CD4-positive, alpha-beta T cell treated with Interleukin-4 for 1 hour (primary cell): ENCODE measurements at regions not wholly inside any gene's neighbourhood (a gene's known extent, or its start where the extent isn't known, plus 50 kb on each side); places are given as distances from the start of the nearest gene placed in this dataset.
A peak's percentile ranks its signal among the peaks of the same experiment; 100 is the strongest.

Source experiments
- DNase-seq, 2 donors: peaks; one replicate each; pipeline ENCODE4 v3.0.0-alpha.2; 2020 to 2022

DNA sequence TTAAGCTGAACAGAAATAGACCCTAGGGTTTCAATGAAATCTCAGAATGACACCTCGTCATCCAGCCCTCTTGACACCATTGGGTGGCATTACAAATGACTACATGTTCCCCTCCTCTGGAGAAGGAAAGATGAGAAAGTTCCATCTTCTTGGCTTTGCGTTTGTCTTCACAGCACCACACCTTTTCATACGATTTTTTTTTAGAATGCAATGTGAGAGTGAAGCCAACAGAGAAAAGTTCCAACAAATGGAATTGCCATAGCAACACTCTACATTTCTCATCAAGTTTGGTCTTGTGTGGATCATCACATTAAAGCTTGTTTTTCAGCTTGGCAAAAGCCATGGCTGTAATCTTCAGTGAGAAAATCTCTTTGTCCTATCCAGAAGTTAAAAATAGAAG is 183.4 kb upstream of the SNX7 start:
- DNase-seq = no peak

DNA sequence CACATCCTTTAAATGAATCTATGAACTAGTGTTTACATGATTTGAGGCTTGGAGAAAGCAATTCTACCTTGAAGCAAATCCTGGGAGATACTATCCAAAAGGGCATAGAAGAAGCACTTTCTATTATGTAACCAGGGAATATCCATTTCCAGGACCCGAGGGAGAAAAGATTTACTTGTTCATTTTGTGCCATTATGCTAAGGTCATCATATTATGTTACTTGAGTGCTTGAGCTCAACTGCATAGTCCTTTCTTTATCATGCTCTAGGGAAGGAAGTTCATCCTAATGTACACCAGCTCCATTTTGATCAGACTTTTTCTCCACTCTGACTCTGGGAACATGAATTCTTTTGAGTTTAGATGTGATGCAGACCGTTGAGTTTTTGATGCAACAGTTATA is 188.6 kb upstream of the SNX7 start:
- no peak for DNase-seq

DNA sequence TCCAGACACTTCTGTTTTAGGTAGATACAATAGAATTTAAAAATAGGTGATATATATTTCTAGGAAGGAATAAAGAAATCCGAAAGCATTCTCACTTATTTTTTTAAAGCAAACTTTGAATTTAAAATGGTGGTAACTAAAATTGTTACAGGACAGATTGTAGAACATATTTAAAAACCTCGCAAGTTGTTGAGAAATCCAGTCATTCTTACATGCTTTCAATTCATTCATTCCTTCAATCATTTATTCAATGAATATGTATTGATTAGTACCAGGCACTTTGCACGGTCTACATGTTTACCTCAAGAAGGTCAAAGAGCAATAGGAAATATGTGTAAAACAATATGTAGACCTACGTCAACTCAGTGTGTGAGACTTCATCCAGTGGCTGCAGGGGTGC is 189.9 kb upstream of the SNX7 start:
- DNase-seq = no peak

DNA sequence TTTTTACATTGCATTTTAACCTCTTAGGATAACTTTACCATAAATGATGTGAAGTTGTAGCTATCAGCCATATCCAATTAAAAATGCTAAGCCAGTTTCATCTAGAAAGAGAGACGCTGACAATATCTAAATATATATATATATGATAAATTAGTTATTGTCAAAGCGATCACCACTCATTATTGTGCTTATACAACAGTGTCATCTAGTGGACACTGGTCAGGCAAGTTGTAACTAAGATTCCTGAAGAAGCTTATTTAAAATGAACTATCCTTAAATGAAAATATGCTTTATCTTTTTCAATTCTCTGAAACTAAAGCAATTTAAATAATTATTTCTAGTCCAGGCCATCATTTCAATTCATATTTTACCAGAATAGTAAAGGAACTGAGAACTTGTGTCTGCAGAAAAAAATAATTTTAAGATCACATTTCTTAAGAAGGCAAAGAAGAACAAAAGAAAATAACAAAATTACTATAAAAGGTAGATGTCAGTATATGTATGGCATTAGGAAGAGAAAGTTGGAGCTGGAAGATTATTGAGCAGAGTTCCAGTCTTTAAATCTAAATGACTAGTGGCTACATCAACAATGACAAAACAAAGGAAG is 193.3 kb upstream of the SNX7 start:
- peak in 1 of 2 donors; percentile 49 for DNase-seq

DNA sequence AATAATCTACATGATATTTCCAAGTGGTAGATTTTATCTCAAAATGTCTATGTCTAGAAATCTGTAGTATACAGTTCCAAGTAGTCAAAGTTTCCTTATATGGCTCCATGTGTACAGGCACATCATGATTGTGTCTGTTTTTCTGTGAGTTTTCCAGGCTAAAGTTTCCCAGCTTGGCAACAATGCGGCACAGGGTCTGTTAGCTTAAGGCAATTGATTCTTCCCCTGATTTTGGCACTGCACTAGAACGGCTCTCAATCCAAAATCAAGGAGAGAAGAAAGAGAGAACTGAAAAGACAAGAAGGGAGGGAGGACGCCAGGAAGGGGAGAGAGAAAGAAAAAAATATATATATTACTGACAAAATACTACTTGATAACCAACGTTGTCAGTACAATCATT is 193.9 kb upstream of the SNX7 start:
- no peak for DNase-seq

DNA sequence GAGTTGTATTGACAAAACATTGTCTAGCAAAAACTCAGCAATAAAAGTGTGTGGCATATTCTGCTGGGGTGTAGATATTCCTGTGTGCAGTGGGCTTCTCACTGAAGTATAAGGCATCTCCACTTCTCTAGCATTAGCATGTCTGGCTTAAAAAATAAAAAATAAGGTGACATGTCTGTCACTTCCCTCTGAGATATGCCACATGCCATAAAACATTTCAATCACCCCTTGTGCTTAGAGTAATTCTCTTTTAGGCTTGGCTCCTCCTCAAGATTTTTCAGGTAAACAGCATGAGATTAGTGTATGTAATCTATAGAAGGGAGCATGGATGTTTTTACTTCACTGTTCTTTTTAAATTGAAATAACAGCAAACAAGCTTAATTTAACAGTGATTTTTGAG is 194.4 kb upstream of the SNX7 start:
- no peak for DNase-seq

DNA sequence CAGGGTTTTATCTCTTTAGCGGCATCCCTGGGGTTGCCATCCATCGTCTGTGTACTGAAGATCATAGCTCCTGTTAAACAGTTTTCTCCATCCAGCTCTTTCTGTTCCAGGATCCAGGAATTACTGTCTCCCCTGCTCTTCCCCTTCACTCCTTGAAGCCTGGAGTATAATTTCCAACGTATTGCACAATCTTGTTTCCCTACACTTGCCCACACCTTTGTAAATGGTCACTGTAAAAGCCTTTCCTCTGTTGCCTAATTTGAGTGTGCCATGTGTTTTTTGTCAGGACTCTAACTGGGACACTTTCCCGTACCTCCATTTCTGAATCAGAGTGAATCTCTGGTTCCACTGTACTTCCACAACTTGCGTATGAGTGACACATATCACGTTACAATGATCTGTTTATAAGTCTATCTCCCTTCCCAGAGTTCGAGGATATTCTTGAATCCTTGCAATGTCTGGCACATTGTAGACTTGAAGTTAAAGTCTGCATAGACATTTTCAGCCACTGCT is 199.6 kb upstream of the SNX7 start:
- DNase-seq = no peak

DNA sequence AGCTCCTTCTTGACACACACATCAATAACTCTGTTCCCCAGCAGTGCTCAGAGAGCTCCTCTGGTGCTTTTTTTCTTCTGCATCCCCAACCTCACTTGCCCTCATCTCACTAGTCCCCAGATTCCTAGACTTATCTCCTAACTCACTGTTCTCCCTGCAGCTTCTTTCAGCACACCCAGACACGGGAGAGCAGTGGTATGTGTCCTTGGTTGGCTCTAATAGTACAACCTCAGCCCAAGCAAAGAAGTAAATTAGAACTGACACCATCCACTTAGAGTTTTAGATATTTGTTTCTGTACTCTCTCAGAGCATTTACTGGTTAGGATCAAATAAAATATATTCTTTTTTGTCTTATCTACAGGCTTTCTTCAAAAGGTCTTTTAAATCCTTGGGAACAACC is 201.4 kb upstream of the SNX7 start:
- no peak for DNase-seq

DNA sequence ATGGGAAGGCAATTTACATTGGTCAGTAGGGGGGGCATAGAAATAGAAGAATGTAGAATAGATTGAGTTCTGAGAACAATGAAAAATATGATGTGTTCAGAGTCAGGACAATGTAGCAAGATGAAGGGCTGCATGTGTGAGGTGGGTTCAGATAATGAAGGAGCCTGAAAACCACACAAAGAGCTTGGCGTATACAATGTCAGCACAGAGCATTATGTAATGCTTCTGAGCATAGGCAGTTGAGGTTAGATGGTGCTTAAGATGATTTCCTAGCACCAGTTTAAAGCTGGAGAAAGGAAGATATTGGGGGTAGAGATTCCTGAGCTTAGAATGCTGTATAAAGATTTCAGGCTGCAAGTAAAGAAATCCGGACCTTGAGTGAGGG is 202.0 kb upstream of the SNX7 start:
- no peak for DNase-seq

DNA sequence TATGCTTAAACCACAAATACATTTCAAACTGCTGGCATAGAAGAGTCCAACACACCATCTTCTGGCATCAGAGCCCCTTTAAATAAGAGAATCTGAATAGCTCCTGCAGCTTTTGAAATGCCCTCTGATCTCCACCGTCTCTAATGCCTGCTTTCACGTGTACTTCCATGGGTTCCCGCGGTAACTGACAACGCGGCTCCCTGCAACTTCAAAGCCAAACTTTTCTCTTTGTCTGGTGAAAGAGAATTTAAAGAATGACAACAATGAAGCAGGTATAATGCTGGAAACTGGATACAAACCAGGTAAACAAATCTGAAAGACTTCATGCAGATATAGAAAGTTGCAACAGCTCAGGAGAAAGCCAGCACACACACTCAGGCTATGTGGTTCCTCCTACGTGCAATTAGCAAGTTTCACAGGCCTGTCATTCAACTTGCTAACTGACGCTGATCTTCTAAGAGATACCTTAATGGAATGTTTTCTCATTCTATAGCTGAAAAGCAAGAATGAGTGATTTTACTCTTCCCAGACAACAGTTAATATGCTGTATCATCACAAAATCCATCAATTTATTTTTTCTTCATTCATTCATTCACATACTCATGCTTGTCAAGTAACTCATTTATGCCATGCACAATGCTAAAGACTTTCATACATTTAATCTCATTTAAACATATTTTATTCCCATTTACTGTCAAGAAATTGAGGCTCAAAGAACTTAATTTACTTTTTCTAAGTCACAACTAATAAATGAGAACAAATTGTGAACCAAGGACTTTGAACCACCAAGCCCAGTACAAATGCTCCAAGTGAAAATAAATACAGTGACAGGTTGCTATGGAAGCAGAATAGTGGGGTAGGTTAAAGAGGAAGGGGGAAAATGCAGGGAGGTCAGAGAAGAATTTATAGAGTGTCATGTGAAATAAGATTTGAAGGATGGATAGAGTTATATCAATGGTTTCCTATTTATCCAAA is 202.7 kb upstream of the SNX7 start:
- no peak for DNase-seq

DNA sequence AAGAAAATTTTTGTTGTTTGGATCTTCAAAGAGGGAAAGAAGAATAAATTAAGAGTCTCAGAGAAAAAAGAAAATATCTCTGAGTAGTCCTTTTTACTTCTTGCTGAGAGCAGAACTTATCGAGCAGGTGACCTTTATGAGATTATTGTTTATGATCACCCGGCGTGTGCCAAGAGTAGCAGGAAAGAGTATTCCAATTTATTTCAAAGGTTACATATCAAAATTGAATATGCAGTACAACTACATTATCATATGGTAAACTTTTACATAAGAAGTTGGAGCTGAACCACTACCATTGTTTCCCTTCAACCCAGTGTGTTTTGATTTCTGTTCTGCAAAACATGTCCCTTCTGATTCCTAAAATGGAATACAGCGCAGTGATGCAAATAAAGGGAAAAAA is 204.3 kb upstream of the SNX7 start:
- no peak for DNase-seq

DNA sequence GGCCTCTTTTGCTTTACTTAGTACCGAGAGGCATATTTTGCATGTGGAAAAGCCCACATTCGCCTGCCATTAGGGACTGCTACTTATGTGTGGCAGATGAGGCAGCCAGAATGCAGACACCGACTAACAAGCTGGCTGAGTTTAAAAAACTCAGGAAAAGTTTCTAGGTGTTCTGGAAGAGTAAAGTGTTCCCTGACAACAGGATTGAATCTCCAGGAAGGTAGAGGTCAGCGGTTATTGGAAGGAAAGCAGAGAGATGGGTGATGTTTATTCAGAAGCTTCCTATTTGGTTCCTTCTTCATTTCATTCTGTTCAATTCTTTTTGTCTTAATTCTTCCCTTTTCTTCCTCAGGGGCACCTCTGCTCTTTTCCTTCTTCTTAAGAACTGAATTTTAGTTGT is 206.9 kb upstream of the SNX7 start:
- DNase-seq = no peak

DNA sequence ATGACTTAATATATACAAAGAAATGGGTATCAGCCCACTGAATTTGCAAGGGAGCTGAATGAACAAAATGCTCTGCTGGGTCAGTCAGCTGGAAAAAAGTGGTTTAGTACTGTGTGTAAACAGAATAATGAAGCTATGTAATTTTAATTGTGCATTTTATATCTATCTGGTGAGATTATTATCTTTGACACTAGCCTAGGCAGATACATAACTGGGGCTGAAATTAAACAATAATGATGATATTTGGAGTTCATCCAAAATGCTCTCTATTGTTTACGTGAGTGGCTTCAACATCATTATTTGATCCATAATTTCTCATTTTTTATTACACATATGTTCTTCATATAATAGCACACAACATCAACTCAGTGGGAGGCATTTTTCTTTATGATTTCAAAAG is 208.5 kb upstream of the SNX7 start:
- no peak for DNase-seq

DNA sequence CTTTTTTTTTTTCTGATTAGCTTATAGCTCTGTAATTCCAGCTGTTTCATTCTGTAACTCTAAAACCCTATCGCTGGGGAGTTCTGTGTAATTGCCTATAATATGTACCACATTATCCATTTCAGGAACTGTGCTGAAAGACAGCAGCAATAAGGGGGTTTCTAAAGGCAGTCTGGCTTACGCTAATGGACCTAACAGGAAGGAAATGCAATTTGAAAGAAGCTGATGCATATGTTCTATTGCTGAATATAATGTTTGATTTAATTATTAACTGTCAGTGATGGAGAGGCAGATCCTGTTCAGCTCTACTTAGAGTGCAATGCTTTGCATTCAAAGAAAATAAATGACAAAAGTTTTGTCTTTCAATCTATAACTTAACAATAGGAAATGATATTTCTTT is 209.4 kb upstream of the SNX7 start:
- no peak for DNase-seq

DNA sequence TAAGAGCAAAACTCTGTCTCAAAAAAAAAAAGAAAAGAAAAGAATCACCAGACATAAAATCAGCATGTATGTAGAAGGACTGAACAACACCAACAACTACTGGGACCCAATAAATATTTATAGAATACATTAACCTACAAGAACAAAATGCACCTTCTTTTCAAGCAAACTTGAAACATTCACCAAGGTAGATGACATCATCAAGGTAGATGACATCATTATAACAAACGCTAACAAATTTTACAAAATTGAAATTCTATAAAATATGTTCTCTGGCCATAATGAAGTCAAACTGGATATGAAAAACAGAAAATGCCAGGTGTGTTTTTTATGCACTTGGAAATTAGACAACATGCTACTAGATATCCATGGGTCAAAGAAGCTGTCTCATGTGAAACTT is 220.2 kb upstream of the SNX7 start:
- DNase-seq = no peak

DNA sequence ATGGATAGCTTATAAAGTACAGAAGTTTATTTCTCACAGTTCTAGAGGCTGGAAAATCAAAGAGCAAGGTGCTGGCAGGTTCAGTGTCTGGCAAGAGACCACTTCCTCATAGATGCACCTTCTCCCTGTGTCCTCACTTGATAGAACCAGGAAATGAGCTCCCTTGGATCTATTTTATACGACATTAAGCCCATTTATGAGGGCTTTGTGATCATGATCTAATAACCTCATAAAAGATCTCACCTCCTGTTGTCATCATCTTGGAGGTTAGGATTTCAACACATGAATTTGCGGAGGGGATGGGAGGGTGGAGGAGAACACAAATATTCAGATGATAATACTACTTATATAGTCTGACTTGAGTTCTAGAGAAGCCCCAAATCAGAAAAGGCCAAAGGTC is 222.1 kb upstream of the SNX7 start:
- no peak for DNase-seq

DNA sequence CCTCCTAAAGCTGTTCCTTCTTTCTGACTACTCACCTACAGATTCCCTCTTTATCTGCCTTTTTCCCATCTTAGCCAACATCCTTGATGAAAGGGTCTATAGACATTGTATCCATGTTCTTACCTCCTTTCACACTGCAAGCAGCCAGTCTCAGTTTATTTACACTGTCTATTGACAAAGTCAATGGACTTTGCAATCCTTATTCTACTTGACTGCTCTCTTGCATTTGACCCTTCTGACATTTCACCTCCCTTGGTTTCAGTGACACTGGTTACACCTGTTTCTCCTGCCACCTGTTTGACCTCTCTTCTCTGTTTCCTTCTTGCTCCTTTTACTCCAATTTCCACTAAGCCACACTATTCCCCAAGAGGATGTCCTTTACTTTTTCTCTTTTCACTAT is 224.0 kb upstream of the SNX7 start:
- no peak for DNase-seq

DNA sequence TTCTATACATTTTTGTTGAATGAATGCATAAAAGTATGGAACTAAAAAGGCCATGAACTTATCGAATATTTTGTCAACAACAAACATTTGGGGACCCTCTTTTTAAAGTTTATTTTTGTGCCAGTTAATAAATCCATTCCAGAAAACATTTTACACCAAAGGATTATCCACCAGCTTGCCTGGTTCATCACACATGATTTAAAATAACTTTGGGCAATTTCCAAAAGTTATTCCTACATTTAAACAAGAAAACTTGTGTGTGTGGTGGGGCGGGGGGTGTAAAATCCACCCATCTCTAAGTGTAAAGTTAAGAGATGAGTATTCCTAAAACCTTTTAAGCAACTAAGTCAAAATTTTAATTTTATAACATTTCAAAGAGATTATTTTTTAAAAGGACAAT is 224.5 kb upstream of the SNX7 start:
- DNase-seq = no peak

DNA sequence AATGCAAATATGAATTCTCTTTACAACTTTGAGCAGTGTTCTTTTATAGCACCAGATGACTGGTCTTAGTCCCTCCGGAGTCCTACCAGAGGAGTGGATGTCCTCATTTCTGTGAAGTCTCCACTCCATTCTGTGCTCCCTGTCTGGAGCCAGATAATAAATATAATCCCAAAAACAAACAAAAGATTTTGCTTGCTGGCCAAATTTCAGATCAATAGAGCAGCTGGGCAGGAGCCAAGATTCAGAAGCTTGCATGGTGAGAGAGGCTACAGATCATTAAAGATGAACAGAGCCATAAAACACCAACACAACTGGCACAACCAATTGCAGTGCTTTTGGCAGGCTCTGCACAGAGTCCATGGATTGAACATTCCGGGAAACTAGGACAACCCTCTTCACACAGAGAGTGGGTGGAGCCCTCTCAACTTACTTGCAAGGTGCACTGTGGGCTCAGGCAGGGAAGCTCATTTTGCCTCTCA is 231.5 kb upstream of the SNX7 start:
- no peak for DNase-seq

DNA sequence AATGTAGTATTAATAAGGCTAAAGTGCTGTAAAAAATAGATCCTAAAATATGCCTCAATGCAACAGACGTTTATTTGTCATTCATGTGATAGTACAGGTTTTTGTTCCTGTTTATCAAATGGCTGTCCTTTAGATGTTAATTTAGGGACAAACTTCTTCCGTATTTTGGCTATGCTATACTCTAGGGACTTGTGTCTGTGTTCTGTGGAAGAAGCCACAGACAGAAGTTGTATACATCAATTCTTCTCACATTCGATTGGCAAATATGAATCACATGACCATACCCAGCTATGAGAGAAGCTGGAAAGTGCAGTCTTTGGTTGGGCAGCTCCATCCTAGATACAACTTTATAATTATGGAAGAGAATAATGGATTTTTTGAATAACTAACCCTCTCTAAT is 232.7 kb upstream of the SNX7 start:
- no peak for DNase-seq

DNA sequence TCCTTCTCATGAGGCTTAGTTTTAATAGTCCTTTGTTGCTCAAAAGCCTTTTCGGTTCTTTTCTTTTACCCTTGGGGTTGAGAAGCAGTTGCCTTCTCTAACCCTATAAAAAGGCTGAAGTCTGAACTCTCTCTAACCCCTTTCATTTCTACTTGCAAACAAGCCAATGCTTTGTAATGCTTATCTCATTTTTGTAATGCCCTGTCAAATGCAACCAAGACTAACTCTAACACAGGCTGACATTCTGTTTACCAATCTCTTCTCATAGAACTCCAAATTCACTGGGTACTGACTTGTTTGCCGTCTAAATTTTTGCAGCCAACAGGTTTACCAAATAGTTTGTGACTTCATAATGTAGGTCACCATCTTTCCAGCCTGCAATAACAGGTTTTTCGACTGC is 233.9 kb upstream of the SNX7 start:
- no peak for DNase-seq

DNA sequence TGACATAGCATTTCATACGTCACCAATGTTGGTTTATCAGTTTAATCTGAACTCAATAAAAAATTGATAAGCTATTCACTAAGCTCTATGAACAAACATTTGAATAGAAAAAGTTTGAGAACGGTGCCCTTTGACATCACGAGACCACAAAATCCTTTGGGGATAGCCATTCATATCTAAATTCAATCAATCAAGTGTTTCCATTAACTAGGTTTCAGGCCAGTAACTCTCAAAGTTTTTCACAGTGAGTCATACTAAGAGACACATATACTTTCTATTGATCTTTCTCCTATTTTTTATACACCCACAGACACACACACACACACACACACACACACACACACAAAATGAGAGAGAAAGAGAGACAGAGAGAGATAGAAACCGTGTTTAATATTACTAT is 235.4 kb upstream of the SNX7 start:
- DNase-seq = no peak

DNA sequence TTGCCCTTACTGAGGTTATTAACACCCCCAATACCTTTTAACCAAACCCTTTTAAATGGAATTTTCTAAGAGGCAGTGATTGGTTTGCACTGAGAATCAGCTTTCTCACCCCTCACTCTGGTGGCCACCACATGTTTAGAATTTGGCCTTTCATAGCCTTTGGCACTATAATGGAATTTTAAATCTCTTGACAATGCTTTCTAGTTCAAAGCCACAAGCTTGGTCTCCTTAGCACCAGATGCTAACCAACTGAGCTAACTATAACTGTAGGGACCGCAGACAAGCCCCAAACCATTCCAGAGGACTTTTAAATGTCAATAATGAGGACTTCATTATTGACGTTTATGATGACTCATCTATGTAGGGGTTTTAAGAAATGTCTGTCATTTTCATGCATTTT is 238.7 kb upstream of the SNX7 start:
- no peak for DNase-seq

DNA sequence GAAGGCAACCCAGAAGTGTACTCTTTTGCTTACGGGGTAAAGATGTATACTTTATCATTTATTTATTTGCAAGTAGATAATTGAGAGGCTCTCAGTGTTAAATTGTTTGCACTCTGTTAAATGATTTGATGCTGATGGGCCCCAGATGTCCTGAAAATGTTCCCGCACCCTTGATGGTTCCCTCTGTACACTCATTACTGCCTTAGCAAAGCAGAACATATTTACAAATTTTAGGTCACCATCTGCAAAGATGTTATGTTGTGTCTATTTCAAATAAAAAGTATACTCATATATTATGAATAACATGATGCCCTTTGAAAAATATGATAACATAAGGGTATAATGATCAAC is 240.5 kb upstream of the SNX7 start:
- no peak for DNase-seq
